RCC 7860 (cell line): ENCODE measurements at regions not wholly inside any gene's neighbourhood (a gene's known extent, or its start where the extent isn't known, plus 50 kb on each side); places are given as distances from the start of the nearest gene placed in this dataset.
A peak's percentile ranks its signal among the peaks of the same experiment; 100 is the strongest.

Experiments used
- DNase-seq: peaks from one replicate; pipeline ENCODE4 v3.0.0-alpha.2; 2015; ENCODE audit warnings: low spot score
- FAIRE-seq: peaks from 2 replicates; lab custom pipeline; 2012; peaks lifted over from hg19 to GRCh38; lab: Jason Lieb, UNC

- DNase-seq (no peak), FAIRE-seq (no peak)
Observed at GRCh38 chrX:22325096-22325495, 52.4 kb downstream of the CBLL2 start.

DNA sequence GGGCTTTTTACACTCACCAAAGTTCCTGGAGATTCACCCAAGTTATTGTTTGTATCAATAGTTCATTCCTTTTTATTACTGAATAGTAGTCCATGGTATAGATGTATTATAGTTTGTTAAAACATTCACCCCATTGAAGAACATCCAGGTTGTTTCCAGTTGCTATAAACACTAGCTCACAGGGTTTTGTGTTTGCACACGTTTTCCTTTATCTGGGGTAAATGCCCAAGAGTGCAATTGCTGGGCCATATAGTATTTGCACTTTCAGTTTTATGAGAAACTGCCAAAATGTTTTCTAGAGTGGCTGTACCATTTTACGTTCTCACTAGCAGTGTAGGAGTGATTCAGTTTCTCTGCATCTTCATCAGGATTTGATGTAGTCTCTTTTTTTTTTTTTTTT is 57.1 kb downstream of the CBLL2 start:
- no peak for DNase-seq
- FAIRE-seq, result no peak

GRCh38 chrX:22338740-22339139 is 66.0 kb downstream of the CBLL2 start:
- FAIRE-seq, result no peak
- no peak for DNase-seq

GRCh38 chrX:22339459-22339858 is 66.7 kb downstream of the CBLL2 start:
- no peak for DNase-seq
- FAIRE-seq, result no peak

DNA sequence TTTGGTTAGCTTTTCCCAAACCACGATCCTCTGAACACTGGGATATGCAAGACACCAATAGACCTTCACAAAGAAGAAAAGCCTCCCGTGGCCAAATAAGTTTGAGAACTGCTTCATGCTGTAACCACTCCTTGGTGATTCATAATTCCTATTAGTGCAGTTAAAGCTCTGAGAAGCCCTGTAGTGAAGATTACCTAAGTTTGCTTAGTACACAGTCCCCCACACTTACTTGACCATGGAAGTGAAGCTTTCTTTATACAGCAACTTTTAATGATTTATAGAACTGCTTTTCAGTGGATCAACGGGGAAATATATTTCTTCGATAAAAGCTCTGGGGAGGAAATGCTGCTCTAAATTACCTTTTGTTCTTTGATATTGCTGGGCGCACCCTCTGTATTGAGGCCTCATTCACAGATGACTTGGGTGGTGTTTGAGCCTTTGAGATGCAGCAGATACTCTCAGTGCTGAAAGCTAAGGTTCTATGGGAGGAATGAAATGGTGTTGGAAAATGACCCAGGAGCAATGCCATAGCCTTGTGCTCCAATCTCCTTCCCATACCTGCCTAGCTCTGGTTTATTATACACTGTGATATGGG is 67.4 kb downstream of the CBLL2 start:
- peak; percentile 73 for FAIRE-seq
- DNase-seq, result peak; percentile 24

DNA sequence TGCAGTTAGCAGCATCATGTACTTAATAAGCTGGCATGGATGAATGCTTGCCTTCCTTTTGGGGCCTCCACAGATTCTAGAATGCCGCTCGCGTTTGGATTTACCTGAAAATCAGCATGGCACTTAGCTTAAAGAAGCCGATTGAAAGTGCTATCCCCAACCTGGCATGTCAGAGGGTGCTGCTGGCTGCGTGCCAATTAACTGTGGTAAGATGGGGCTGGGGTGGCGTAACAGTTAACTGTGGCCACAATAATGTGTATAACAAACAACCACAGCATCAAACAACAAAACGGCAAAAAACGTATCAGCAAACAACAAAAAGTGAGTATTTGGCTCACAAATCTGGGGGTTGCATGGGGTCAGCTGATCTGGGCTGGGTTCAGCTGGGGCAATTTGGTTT is 70.5 kb downstream of the CBLL2 start:
- DNase-seq (no peak), FAIRE-seq (no peak)

DNA sequence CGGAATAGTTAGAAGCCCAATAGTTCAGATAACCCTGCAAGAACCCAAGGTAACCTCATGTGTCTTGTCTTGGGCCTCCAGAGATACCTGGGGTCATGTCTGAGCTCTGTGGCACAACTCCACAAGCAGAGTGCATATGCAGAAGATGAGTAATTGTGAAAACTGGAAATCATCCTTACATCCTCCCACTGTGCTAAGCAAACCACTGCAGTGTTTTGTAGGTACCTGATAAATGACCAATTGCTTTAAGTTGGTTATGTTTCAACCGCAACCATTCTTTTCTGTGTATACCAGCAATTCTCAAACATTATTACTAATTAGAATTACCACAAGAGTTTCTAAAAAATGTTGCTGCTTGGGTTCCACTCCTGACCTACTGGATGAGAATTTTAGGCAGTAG is 73.2 kb downstream of the CBLL2 start:
- FAIRE-seq (peak; percentile 92), DNase-seq (peak; percentile 62)

GRCh38 chrX:22347491-22347890 is 74.8 kb downstream of the CBLL2 start:
- DNase-seq, result no peak
- no peak for FAIRE-seq

DNA sequence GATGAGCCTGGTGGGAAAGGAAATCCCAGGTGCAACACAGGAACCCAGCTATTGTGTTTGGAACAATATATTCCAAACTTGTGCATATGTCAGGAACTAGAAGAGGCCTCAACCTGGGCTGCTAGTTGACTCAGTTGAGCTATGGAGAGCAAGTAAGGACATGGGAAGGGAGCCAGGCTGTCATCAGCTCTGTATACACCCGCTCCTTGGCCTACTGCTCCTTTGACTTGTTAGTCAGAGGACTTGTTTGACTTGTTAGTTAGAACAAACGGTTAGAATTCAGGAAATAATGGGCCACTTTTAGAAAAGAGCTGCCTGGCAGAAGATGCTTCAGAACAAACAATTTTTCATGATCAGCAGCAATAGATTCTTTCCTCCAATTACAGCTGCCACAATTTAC is 76.4 kb downstream of the CBLL2 start:
- no peak for FAIRE-seq

GRCh38 chrX:22351076-22351475 is 78.4 kb downstream of the CBLL2 start:
- no peak for FAIRE-seq
- no peak for DNase-seq

More for the DNA sequence above, 76.4 kb downstream of the CBLL2 start:
- no peak for DNase-seq

DNA sequence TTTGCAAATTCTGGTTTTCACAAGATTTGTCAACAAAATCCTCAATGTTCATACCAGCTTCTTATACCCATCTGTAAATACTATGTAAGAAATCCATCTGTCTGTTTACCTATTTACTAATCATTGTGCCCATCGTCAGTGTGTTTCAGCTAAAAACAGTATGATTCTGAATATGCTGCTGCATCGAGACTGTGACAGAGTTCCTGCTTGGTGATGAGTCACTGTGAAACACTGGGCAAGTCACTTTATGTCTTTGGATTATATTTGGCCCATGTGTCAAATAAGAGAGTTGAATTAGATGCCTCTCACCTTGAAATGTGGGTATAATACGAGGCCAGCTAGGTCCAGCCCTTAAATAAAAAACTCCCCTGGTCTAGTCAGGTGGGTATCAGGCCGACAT is 79.3 kb downstream of the CBLL2 start:
- FAIRE-seq (peak; percentile 52), DNase-seq (peak; percentile 8)

GRCh38 chrX:22357621-22358020 is 84.9 kb downstream of the CBLL2 start:
- no peak for DNase-seq
- FAIRE-seq, result no peak

DNA sequence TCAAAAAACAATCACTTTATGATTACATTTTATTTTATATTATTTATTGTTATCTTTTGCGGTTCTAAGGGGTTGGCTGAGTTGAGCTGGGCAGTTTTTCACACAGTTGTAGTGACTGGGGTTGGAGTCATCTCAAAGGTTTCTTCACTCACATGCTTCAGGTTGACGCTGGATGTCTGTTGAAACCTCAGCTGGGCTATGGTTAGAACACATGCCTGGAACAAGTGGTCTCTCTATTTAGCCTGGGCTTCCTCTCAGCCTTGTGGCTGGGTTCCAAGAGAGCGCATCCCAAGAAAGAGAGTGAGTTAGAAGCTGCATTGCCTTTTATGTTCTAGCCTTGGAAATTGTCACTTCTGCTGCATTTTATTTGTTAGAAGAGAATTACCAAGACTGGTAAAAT is 87.4 kb downstream of the CBLL2 start:
- DNase-seq (no peak), FAIRE-seq (no peak)

DNA sequence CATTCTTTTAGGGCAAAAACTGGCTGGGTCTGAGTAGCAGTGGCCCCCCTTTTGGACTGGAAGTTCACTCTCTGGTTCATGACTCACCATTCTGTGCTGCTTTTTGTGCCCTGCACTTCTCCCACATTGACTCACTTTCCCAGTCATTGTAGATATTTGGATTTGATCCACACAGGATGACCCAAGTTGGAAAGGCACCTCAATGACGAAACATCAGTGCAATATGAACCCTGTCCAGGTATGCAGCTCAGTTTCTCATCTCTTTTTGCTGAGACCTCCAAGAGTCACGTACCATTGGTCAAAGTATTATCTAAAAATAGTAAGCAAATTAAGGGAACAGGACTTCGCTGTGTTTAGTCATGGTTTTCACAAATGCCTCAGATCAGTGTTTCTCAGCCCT is 92.7 kb downstream of the CBLL2 start:
- FAIRE-seq (peak; percentile 99), DNase-seq (peak; percentile 90)

DNA sequence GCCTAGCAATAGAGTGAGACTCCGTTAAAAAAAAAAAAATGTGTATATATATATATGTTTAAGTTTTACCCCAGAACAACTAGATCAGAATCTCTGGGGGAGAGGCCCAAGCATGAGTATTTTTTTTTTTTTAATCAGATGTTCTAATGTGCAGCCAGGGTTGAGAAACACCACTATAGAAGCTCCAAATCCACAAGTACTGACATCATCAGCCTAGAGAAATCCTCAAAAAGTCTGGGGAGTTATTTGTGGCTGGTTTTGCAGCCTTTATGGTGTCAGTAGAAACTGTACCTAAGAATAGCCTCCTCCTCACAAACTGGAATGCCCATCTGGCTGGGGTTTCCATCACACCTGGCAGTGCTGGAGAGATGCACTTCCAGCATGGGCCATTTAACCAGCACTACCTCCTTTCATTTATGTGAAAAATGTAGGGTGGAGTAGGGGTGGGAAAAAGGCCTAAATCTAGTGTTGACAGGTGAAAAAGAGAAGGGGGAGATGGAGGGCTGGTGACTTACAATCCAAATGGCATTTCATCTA is 93.5 kb downstream of the CBLL2 start:
- DNase-seq, result no peak
- no peak for FAIRE-seq

- FAIRE-seq, result no peak
- no peak for DNase-seq
Observed at GRCh38 chrX:22366906-22367305, 94.2 kb downstream of the CBLL2 start.

DNA sequence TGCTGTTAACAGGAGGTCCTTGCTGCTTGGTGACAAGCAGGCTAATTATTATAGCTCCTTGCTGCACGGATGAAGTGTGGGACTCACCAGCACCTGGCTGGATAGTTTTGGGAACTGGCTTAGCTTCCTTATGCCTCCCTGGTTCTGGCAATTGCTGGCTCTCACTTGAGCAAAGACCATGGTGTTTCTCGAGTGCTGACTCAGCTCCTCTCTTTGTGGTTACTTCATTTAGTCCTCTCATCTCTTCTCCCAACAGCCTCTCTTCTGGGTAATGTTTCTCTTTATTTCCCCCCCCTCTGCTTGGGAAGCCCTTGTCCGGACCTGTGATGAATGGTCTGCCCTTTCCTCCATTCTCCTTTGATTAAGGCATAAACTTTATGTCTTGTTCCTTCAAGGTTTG is 100.4 kb downstream of the CBLL2 start:
- DNase-seq, result no peak
- FAIRE-seq, result no peak

DNA sequence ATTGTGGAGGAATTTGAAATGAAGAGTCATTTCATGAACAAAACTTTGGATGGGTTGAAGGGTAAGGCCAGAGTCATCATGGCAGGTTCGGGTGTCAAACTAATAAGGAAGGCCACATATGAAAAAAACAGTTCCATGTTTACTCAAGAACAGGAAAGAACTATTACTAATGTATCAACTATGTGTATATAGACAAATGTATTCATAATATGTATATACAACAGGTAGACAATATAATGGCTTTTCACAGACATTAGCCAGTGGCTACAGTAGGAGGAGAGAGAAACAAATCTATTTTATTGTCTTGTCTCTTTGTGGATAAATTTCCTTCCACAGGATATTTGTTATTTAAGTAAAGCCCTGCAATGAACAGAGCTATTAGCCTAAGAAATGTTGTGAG is 101.1 kb downstream of the CBLL2 start:
- no peak for FAIRE-seq
- DNase-seq, result no peak

GRCh38 chrX:22376369-22376768 is 103.7 kb downstream of the CBLL2 start:
- FAIRE-seq (no peak), DNase-seq (no peak)

GRCh38 chrX:22378296-22378695 is 105.6 kb downstream of the CBLL2 start:
- DNase-seq, result no peak
- no peak for FAIRE-seq

- DNase-seq (no peak), FAIRE-seq (no peak)
Observed at GRCh38 chrX:22383988-22384387, 111.3 kb downstream of the CBLL2 start.

DNA sequence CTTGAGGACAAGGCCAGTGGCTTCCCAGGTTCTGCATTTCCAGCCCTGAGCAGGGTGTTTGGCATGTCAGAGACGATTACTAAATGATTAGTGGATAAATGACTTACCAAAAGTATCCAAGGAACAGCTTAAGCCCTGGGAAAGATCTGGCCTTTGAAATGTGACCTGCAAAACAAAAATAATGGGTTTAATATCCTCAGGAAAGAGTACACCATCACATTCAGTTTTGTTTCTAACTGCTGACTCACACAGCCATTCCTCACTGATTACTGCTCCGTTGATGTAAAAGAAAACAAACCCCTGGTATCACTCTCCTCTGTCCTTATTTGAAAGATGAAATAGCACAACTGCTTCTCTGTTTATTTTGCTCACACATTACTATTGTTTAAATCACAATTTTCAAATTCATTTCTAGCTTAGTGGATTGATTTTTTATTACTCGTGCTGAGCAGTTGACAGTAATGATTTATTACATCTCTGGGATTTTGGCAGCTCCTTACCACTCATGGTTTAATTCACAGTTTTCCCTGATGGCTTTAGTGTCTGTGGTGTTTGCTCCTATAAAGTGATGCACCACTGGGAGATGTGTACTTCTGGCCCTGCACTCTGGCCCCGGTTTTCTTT is 117.0 kb downstream of the CBLL2 start:
- FAIRE-seq (peak; percentile 63), DNase-seq (peak; percentile 41)
